Loucy (cell line): ENCODE measurements at regions not wholly inside any gene's neighbourhood (a gene's known extent, or its start where the extent isn't known, plus 50 kb on each side); places are given as distances from the start of the nearest gene placed in this dataset.

ENCODE experiments used
- EZH2phosphoT487 ChIP-seq: fragments of 200-600 bp; IDR thresholded peaks from 2 replicates; pipeline ENCODE4 v1.6.1; 2018; ENCODE audit warnings: antibody characterized with exemption, mild to moderate bottlenecking, moderate library complexity, borderline replicate concordance
- TF ChIP-seq, protein P1 (sequence below): fragments of 200-600 bp; sonication (generic); conservative IDR thresholded peaks from 2 replicates; pipeline ENCODE4 v1.5.1; 2014; ENCODE audit warnings: mild to moderate bottlenecking, antibody characterized with exemption, low read length

DNA sequence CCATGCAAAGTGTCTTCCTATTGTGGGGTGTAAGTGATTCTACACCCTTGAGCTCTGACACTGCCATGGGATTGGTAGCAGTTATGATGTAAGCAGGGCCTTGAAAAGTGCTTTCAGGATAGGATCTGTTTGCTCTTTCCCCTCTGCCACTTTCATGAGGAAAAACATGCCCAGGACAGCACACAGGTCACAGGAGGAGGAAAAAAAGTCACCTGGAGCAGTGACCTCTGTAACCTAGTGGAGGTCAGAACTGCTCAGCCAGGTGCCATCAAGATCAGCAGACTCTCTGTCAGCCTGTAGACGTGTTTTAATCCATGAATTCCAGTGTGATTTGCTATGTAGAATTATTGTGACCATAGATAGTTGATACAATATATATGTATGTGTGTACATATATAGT is 92.7 kb upstream of the BMP2 start:
- TF ChIP-seq, protein P1, sequence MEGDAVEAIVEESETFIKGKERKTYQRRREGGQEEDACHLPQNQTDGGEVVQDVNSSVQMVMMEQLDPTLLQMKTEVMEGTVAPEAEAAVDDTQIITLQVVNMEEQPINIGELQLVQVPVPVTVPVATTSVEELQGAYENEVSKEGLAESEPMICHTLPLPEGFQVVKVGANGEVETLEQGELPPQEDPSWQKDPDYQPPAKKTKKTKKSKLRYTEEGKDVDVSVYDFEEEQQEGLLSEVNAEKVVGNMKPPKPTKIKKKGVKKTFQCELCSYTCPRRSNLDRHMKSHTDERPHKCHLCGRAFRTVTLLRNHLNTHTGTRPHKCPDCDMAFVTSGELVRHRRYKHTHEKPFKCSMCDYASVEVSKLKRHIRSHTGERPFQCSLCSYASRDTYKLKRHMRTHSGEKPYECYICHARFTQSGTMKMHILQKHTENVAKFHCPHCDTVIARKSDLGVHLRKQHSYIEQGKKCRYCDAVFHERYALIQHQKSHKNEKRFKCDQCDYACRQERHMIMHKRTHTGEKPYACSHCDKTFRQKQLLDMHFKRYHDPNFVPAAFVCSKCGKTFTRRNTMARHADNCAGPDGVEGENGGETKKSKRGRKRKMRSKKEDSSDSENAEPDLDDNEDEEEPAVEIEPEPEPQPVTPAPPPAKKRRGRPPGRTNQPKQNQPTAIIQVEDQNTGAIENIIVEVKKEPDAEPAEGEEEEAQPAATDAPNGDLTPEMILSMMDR, result no peak
- TF ChIP-seq EZH2phosphoT487, result no peak
